Ishikawa (cell line): ENCODE measurements at regions not wholly inside any gene's neighbourhood (a gene's known extent, or its start where the extent isn't known, plus 50 kb on each side); places are given as distances from the start of the nearest gene placed in this dataset.

Experiments
- CEBPB ChIP-seq: IDR thresholded peaks from 2 replicates; pipeline ENCODE4 v1.6.1; 2012
- CREB1 ChIP-seq: IDR thresholded peaks from 2 replicates; pipeline ENCODE4 v1.6.1; 2012; ENCODE audit warnings: low read depth
- EGR1 ChIP-seq: IDR thresholded peaks from 2 replicates; pipeline ENCODE4 v1.6.1; 2012
- EP300 ChIP-seq: IDR thresholded peaks from 2 replicates; pipeline ENCODE4 v1.6.1; 2012; ENCODE audit warnings: borderline replicate concordance
- FOXM1 ChIP-seq: IDR thresholded peaks from 2 replicates; pipeline ENCODE4 v1.6.1; 2012; ENCODE audit warnings: low read depth, borderline replicate concordance
- MAX ChIP-seq: IDR thresholded peaks from 2 replicates; pipeline ENCODE4 v1.6.1; 2012
- NFIC ChIP-seq: IDR thresholded peaks from 2 replicates; pipeline ENCODE4 v1.6.1; 2012
- RAD21 ChIP-seq: IDR thresholded peaks from 2 replicates; pipeline ENCODE4 v1.6.1; 2012; ENCODE audit warnings: low read depth
- REST ChIP-seq: IDR thresholded peaks from 2 replicates; pipeline ENCODE4 v1.6.1; 2012; ENCODE audit warnings: low read depth, mild to moderate bottlenecking
- TAF1 ChIP-seq: IDR thresholded peaks from 2 replicates; pipeline ENCODE4 v1.6.1; 2012; ENCODE audit warnings: low read depth, mild to moderate bottlenecking
- TCF12 ChIP-seq: IDR thresholded peaks from 2 replicates; pipeline ENCODE4 v1.6.1; 2012; ENCODE audit warnings: low read depth
- TEAD4 ChIP-seq: IDR thresholded peaks from 2 replicates; pipeline ENCODE4 v1.6.1; 2012
- USF1 ChIP-seq: IDR thresholded peaks from 2 replicates; pipeline ENCODE4 v1.6.1; 2012
- YY1 ChIP-seq: IDR thresholded peaks from 2 replicates; pipeline ENCODE4 v1.6.1; 2012; ENCODE audit warnings: low read depth
- ZBTB7A ChIP-seq: IDR thresholded peaks from 2 replicates; pipeline ENCODE4 v1.6.1; 2012; ENCODE audit warnings: low read depth

- TF ChIP-seq TAF1 (no peak), RAD21 (no peak), FOXM1 (no peak), CEBPB (no peak), TEAD4 (no peak), MAX (no peak), YY1 (no peak), REST (no peak), CREB1 (no peak), EP300 (no peak), TCF12 (no peak), EGR1 (no peak), USF1 (no peak), ZBTB7A (no peak), NFIC (no peak)
These were observed 220.6 kb downstream of the ZIC4 start for GRCh38 chr3:147185781-147186180.

- TF ChIP-seq FOXM1 (no peak), TEAD4 (no peak), EGR1 (no peak), REST (no peak), TAF1 (no peak), YY1 (no peak), CREB1 (no peak), MAX (no peak), RAD21 (no peak), TCF12 (no peak), ZBTB7A (no peak), USF1 (no peak), CEBPB (no peak), EP300 (no peak), NFIC (no peak)
These were observed 221.5 kb downstream of the ZIC4 start for GRCh38 chr3:147184794-147185193.

- TF ChIP-seq REST (no peak), CEBPB (no peak)
These were observed 233.1 kb downstream of the ZIC4 start for GRCh38 chr3:147173257-147173656.

GRCh38 chr3:147162743-147163142 is 243.6 kb downstream of the ZIC4 start:
- TF ChIP-seq TAF1, result no peak

- TF ChIP-seq FOXM1 (no peak), RAD21 (no peak), YY1 (no peak), EGR1 (no peak), TCF12 (no peak), ZBTB7A (no peak), TEAD4 (no peak), EP300 (no peak)
These were observed 244.5 kb downstream of the ZIC4 start for GRCh38 chr3:147161833-147162232.
